IMR-90 (cell line): ENCODE measurements at regions not wholly inside any gene's neighbourhood (a gene's known extent, or its start where the extent isn't known, plus 50 kb on each side); places are given as distances from the start of the nearest gene placed in this dataset.

Experiments
- ATAC-seq: fragments of 200-7000 bp; cut with Tn5 transposase; 2 replicates; pipeline ENCODE4 v1.9.1; 2020; ENCODE audit warnings: low read depth, mild to moderate bottlenecking, moderate library complexity
- BruUV-seq: library from RNA; stranded (reverse); fragments of 400-500 nt; replicated peaks from 2 replicates; lab custom pipeline; 2021; lab: Mats Ljungman, UMichigan
- CTCF ChIA-PET: fragments of 300-600 bp; formaldehyde crosslinking; extraction: SDS; loops from one replicate; lab custom pipeline; 2021; ENCODE audit warnings: antibody characterized with exemption; lab: Yijun Ruan, JAX
- POLR2A ChIA-PET: fragments of 300-600 bp; sonication (Branson Sonifier 250); formaldehyde crosslinking; loops from one replicate; lab custom pipeline; 2022; ENCODE audit warnings: antibody characterized with exemption; ENCODE audit not compliant: unreplicated experiment; lab: Charles Lee
- DNase-seq: peaks from one replicate; pipeline ENCODE4 v3.0.0; 2013
- H2AFZ ChIP-seq: replicated peaks from 2 replicates; pipeline ENCODE3; 2013; ENCODE audit warnings: low read length, mild to moderate bottlenecking; ENCODE audit not compliant: poor library complexity
- H2AK5ac ChIP-seq: 2 replicates; pipeline ENCODE4 v1.6.1; 2013; ENCODE audit warnings: low read depth, low read length, inconsistent platforms
- H2AK9ac ChIP-seq: replicated peaks from 2 replicates; pipeline ENCODE3; 2013; ENCODE audit warnings: mild to moderate bottlenecking, low read depth, low read length, moderate library complexity; ENCODE audit not compliant: poor library complexity
- H2BK120ac ChIP-seq: 2 replicates; pipeline ENCODE4 v1.6.1; 2013; ENCODE audit warnings: low read depth, low read length, inconsistent platforms
- H2BK15ac ChIP-seq: 3 replicates; pipeline ENCODE4 v1.6.1; 2013; ENCODE audit warnings: low read depth, low read length, inconsistent platforms
- H2BK20ac ChIP-seq: 2 replicates; pipeline ENCODE4 v1.6.1; 2013; ENCODE audit warnings: low read depth, mild to moderate bottlenecking, inconsistent platforms, low read length, moderate library complexity
- H2BK5ac ChIP-seq: 2 replicates; pipeline ENCODE4 v1.6.1; 2013; ENCODE audit warnings: mild to moderate bottlenecking, low read depth, low read length, inconsistent platforms; ENCODE audit not compliant: poor library complexity, severe bottlenecking
- H3K14ac ChIP-seq: replicated peaks from 2 replicates; pipeline ENCODE4 v1.6.1; 2013; ENCODE audit warnings: low read depth, low read length, inconsistent platforms
- H3K18ac ChIP-seq: 2 replicates; pipeline ENCODE4 v1.6.1; 2013; ENCODE audit warnings: low read depth, low read length, control low read depth
- H3K23ac ChIP-seq: 2 replicates; pipeline ENCODE4 v1.6.1; 2013; ENCODE audit warnings: low read depth, low read length, inconsistent platforms
- H3K27ac ChIP-seq: 2 replicates; pipeline ENCODE4 v1.5.1; 2013; ENCODE audit warnings: mild to moderate bottlenecking, control low read depth, low read length; ENCODE audit not compliant: insufficient read depth
- H3K27me3 ChIP-seq: 2 replicates; pipeline ENCODE4 v1.6.1; 2013; ENCODE audit warnings: low read length; ENCODE audit not compliant: control insufficient read depth, insufficient read depth
- H3K36me3 ChIP-seq: 2 replicates; pipeline ENCODE4 v1.6.1; 2013; ENCODE audit warnings: low read length, mixed read lengths; ENCODE audit not compliant: control insufficient read depth, insufficient read depth
- H3K4ac ChIP-seq: 2 replicates; pipeline ENCODE4 v1.6.1; 2013; ENCODE audit warnings: low read depth, low read length, inconsistent platforms
- H3K4me1 ChIP-seq: 2 replicates; pipeline ENCODE4 v1.6.1; 2013; ENCODE audit warnings: low read length, mixed read lengths; ENCODE audit not compliant: control insufficient read depth, insufficient read depth
- H3K4me2 ChIP-seq: 2 replicates; pipeline ENCODE4 v1.6.1; 2013; ENCODE audit warnings: low read depth, mild to moderate bottlenecking, control low read depth, low read length, moderate library complexity
- H3K4me3 ChIP-seq: 2 replicates; pipeline ENCODE4 v1.5.1; 2013; ENCODE audit warnings: low read depth, mild to moderate bottlenecking, control low read depth, low read length, moderate library complexity; ENCODE audit not compliant: insufficient read depth
- H3K56ac ChIP-seq: 2 replicates; pipeline ENCODE4 v1.6.1; 2013; ENCODE audit warnings: low read length, inconsistent platforms; ENCODE audit not compliant: insufficient read depth; ENCODE audit errors: extremely low read depth
- H3K79me1 ChIP-seq, 2 experiments: 2 replicates each; pipeline ENCODE4 v1.6.1; 2013; ENCODE audit warnings: low read length in 2 of 2, inconsistent platforms in 1 of 2, low read depth in 1 of 2
- H3K9ac ChIP-seq: 2 replicates; pipeline ENCODE4 v1.6.1; 2013; ENCODE audit warnings: low read depth, low read length, control low read depth
- H3K9me1 ChIP-seq: 2 replicates; pipeline ENCODE4 v1.6.1; 2013; ENCODE audit warnings: low read length, inconsistent platforms; ENCODE audit not compliant: insufficient read depth
- H3K9me3 ChIP-seq: 2 replicates; pipeline ENCODE4 v1.6.1; 2013; ENCODE audit warnings: low read length; ENCODE audit not compliant: control insufficient read depth, insufficient read depth
- H4K20me1 ChIP-seq: 2 replicates; pipeline ENCODE4 v1.6.1; 2013; ENCODE audit warnings: low read length, inconsistent platforms; ENCODE audit not compliant: insufficient read depth
- H4K5ac ChIP-seq: 2 replicates; pipeline ENCODE4 v1.6.1; 2013; ENCODE audit warnings: mild to moderate bottlenecking, low read depth, low read length, control low read depth
- H4K8ac ChIP-seq, 2 experiments: 2 replicates each; pipeline ENCODE4 v1.6.1; 2013; ENCODE audit warnings: low read depth in 2 of 2, low read length in 2 of 2, control low read depth in 1 of 2, inconsistent platforms in 1 of 2
- H4K91ac ChIP-seq: 2 replicates; pipeline ENCODE4 v1.6.1; 2013; ENCODE audit warnings: low read depth, low read length, inconsistent platforms; ENCODE audit not compliant: insufficient read depth
- BHLHE40 ChIP-seq: fragments of 150-350 bp; IDR thresholded peaks from 2 replicates; pipeline ENCODE4 v1.6.1; 2016; ENCODE audit warnings: mild to moderate bottlenecking, low read depth, low read length
- CEBPB ChIP-seq: IDR thresholded peaks from 2 replicates; pipeline ENCODE4 v1.6.1; 2012; ENCODE audit warnings: low read depth, low read length, improper control_type of control experiment
- CHD1 ChIP-seq: IDR thresholded peaks from 2 replicates; pipeline ENCODE4 v1.6.1; 2012; ENCODE audit warnings: low read depth, low read length, improper control_type of control experiment
- CTCF ChIP-seq: conservative IDR thresholded peaks from 2 replicates; pipeline ENCODE4 v1.5.1; 2012; ENCODE audit warnings: mild to moderate bottlenecking, low read depth, low read length, improper control_type of control experiment
- ELK1 ChIP-seq: fragments of 150-350 bp; IDR thresholded peaks from 2 replicates; pipeline ENCODE4 v1.6.1; 2016; ENCODE audit warnings: low read depth, mild to moderate bottlenecking, low read length, moderate library complexity, borderline replicate concordance
- FOS ChIP-seq: fragments of 150-350 bp; IDR thresholded peaks from 2 replicates; pipeline ENCODE4 v1.6.1; 2016; ENCODE audit warnings: low read depth, low read length
- MAFK ChIP-seq: IDR thresholded peaks from 2 replicates; pipeline ENCODE4 v1.6.1; 2012; ENCODE audit warnings: low read depth, low read length, improper control_type of control experiment
- MAZ ChIP-seq: IDR thresholded peaks from 2 replicates; pipeline ENCODE4 v1.6.1; 2012; ENCODE audit warnings: low read depth, mild to moderate bottlenecking, low read length, improper control_type of control experiment, moderate library complexity, borderline replicate concordance
- MXI1 ChIP-seq: IDR thresholded peaks from 2 replicates; pipeline ENCODE4 v1.6.1; 2012; ENCODE audit warnings: low read depth, mild to moderate bottlenecking, low read length, moderate library complexity, borderline replicate concordance
- NFE2L2 ChIP-seq: fragments of 150-350 bp; IDR thresholded peaks from 2 replicates; pipeline ENCODE4 v1.6.1; 2016; ENCODE audit warnings: low read depth, mild to moderate bottlenecking, low read length
- POLR2A ChIP-seq: IDR thresholded peaks from 2 replicates; pipeline ENCODE4 v1.6.1; 2012; ENCODE audit warnings: mild to moderate bottlenecking, low read depth, low read length
- RAD21 ChIP-seq: IDR thresholded peaks from 2 replicates; pipeline ENCODE4 v1.6.1; 2012; ENCODE audit warnings: low read length, improper control_type of control experiment
- RCOR1 ChIP-seq: IDR thresholded peaks from 2 replicates; pipeline ENCODE4 v1.6.1; 2012; ENCODE audit warnings: mild to moderate bottlenecking, low read length, improper control_type of control experiment; ENCODE audit not compliant: insufficient replicate concordance
- RFX5 ChIP-seq: IDR thresholded peaks from 2 replicates; pipeline ENCODE4 v1.8.0; 2012; ENCODE audit warnings: low read depth, mild to moderate bottlenecking, low read length, moderate library complexity
- SMC3 ChIP-seq: fragments of 150-350 bp; IDR thresholded peaks from 2 replicates; pipeline ENCODE4 v1.6.1; 2016; ENCODE audit warnings: low read depth, mild to moderate bottlenecking, antibody characterized with exemption, low read length, moderate library complexity
- USF2 ChIP-seq: fragments of 150-350 bp; IDR thresholded peaks from 2 replicates; pipeline ENCODE4 v1.6.1; 2017; ENCODE audit warnings: mild to moderate bottlenecking, antibody characterized with exemption, low read length, low read depth
- WGBS, 2 experiments: methylation state at CpG; one replicate each; pipeline versions ENCODE4 v1.1.5 to v1.1.7; 2013; ENCODE audit warnings: missing lambda C conversion rate in 2 of 2; ENCODE audit not compliant: insufficient read length in 1 of 2; ENCODE audit errors: extremely low coverage in 2 of 2; 5-methylcytosine and 5-hydroxymethylcytosine counted together
- dilution Hi-C: fragments of 300-500 bp; cut with HindIII; formaldehyde crosslinking; loops from one replicate; pipeline ENCODE4 v1.14.3; 2018; ENCODE audit warnings: low sequenced_read_pairs; ENCODE audit not compliant: unreplicated experiment
- in situ Hi-C: fragments of 300-500 bp; cut with MboI; formaldehyde crosslinking; loops from 3 replicates; pipeline ENCODE4 v1.14.3; 2019; ENCODE audit warnings: low sequenced_read_pairs, inconsistent platforms, mixed read lengths
- intact Hi-C: fragments of 100-400 bp; cut with micrococcal nuclease; formaldehyde crosslinking; loops from 2 replicates; pipeline ENCODE4 v1.10.0; 2022

- H3K4ac ChIP-seq, result no peak overlapping the region
- no TSS peak for BruUV-seq
- ATAC-seq, result no peak
Measured at GRCh38 chr13:59034198-59034597, 1129.5 kb downstream of the DIAPH3 start.

More at GRCh38 chr13:59034198-59034597, 1129.5 kb downstream of the DIAPH3 start:
- no peak overlapping the region for H3K14ac ChIP-seq
- no peak overlapping the region for H3K56ac ChIP-seq
- no peaks in the 10 kb centered on the region for H3K9me1 ChIP-seq
- intact Hi-C loops, result no loop called here
- no peak overlapping the region for H2BK20ac ChIP-seq
- H2AK5ac ChIP-seq, result no peak overlapping the region
- in situ Hi-C loops, result no loop called here
- H3K9me3 ChIP-seq, result no peaks in the 10 kb centered on the region
- no peak overlapping the region for H3K18ac ChIP-seq
- H3K36me3 ChIP-seq, result no peaks in the 10 kb centered on the region
- POLR2A ChIA-PET, result no interaction called here
- CTCF ChIA-PET, result interaction anchor here (0.7 kb wide), 1 partner anchor 11 kb away, joined by 3 read pairs; no protein-coding TSS in a partner anchor
- no peak overlapping the region for H3K4me3 ChIP-seq
- H4K8ac ChIP-seq, result no peak overlapping the region
- H2BK5ac ChIP-seq, result no peak overlapping the region
- no CpG with 5 or more reads among the region's 2 CpGs for WGBS, 2 experiments
- H3K79me1 ChIP-seq, result no peaks in the 10 kb centered on the region
- no peaks in the 10 kb centered on the region for H4K20me1 ChIP-seq
- H4K5ac ChIP-seq, result no peak overlapping the region
- no peak overlapping the region for H3K23ac ChIP-seq
- no peak overlapping the region for H2AK9ac ChIP-seq
- dilution Hi-C loops, result no loop called here
- H3K4me1 ChIP-seq, result no peaks in the 10 kb centered on the region
- H3K9ac ChIP-seq, result no peak overlapping the region
- DNase-seq, result no peak
- H2BK15ac ChIP-seq, result no peak overlapping the region
- TF ChIP-seq USF2 (no peak), ELK1 (no peak), RFX5 (no peak), MXI1 (no peak), CTCF (no peak), RCOR1 (no peak), POLR2A (no peak), RAD21 (no peak), NFE2L2 (no peak), MAZ (no peak), FOS (no peak), SMC3 (no peak), CEBPB (no peak), CHD1 (no peak), BHLHE40 (no peak), MAFK (no peak)
- H3K27ac ChIP-seq, result no peak overlapping the region
- H3K27me3 ChIP-seq, result no peaks in the 10 kb centered on the region
- no peak overlapping the region for H3K4me2 ChIP-seq
- H2BK120ac ChIP-seq, result no peak overlapping the region
- no peak overlapping the region for H2AFZ ChIP-seq
- H4K91ac ChIP-seq, result no peak overlapping the region
